HG03135 (cell line): ENCODE measurements at regions not wholly inside any gene's neighbourhood (a gene's known extent, or its start where the extent isn't known, plus 50 kb on each side); places are given as distances from the start of the nearest gene placed in this dataset.
"Not testable (repeated sequence)": the region's sequence is repeated elsewhere in the genome, so short reads cannot be mapped to it uniquely, and the experiment has no call there.

Experiments
- ATAC-seq: cut with Tn5 transposase; IDR thresholded peaks from one replicate; pipeline ENCODE4 v1.9.1; 2021; ENCODE audit warnings: mild to moderate bottlenecking, moderate library complexity; ENCODE audit not compliant: unreplicated experiment

DNA sequence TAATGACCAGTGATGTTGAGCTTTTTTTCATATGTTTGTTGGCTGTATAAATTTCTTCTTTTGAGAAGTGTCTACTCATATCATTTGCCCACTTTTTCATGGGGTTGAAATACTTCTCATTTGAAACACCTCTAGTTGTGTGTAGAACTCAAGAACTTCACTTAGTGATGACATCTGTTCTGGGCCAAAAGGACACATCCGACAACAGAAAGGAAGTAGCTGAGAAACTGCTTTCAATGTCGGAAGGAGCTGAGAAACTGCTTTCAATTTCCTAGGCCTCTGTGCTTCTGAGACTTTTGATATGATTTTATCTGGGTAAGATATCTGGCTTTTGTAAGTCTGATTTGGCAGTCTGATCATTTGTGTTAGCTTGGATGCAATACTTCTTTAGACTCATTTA, 635.3 kb downstream of the TMTC2 start:
- ATAC-seq: no peak

DNA sequence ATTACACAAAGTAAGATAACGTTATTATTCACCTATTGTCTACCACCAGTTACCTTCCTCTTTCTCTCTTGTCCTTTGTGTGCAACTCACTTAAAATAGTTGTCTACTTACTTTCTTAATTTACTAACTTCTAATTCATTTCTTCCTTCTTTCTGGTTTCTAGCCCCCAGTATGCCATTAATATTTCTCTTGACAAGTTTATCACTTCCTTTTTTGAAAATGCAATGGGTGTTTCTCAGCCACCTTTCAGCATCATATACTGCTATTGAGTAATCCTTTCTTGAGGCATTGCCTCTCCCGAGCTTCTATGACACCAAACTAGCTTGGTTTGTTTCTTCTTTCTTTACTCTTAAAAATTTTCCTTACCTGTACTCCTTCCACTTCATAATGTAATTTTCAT, 633.6 kb downstream of the TMTC2 start:
- no peak for ATAC-seq

DNA sequence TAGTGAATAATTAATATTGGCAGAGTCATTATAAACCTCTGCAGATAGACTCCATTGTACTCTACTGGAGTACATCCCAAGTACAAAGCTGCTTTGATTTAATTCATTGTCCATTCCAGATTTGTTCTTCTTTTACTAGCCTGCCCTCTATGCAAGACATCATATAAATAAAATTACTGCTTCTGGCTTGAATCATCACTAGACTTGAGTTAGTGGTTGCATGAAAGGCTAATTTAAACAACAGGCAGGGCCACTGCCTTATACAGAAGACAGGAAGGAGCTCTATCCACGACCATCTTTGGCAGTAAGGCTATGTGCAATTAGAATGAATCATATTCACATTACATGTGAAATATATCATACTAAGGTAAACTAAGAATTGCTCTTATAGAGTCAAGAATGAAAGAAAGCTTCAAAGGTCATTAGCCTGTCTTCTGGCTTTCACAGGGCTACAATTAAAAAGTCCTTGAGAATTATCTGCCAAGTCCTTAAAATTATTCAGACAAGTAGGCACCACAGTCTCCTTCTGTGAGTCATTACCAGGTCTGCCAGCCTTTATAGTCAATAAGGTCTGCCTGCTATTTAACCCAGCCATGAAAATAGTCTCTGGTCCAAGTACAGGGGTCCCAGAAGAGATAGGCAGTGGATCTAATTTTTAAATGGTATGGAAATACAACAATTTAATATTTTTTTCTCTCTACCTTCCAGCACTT, 631.8 kb downstream of the TMTC2 start:
- ATAC-seq: no peak

DNA sequence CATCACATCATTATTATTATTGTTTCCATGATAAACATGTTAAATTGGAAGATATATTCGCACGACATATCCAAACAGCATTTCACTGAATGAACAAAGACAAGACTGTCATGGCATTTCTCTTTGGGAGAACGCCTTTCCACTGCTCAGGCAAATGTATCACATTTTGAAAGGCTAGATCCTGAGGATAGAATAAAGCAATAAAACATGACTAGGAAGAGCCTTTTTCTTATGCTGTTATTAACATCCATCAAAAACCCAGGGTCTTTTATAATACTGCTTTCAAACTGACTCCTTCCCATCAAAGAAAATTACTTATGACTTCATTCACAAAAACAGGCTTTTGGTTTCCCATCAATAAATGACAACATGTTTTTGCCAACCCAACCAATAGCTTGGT, 630.9 kb downstream of the TMTC2 start:
- ATAC-seq: no peak

GRCh38 chr12:83313827-83314226, 627.1 kb downstream of the TMTC2 start:
- ATAC-seq: no peak

- no peak for ATAC-seq
Observed at GRCh38 chr12:83313322-83313721, 626.6 kb downstream of the TMTC2 start.

- no peak for ATAC-seq
Observed at GRCh38 chr12:83276904-83277303, 590.2 kb downstream of the TMTC2 start.

- no peak for ATAC-seq
Observed at GRCh38 chr12:83271201-83271600, 584.5 kb downstream of the TMTC2 start.

DNA sequence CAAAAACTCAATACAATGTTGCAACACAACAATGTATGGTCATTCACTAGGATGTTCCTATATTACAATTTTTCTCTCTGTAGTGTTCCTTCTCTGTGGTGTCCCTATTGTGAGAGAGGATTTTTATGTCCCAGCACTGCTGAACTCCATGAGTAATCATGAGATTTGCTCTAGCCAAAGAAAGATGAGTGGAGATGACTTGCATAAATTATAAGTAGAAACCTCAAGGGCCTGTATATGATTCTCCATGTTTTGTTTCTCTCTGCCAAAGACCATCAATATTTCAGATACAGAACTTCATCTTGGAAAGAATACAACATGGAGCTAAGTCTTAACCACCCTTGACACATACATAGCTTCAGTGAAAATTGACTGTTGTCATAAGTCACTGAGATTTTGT, 579.1 kb downstream of the TMTC2 start:
- no peak for ATAC-seq

DNA sequence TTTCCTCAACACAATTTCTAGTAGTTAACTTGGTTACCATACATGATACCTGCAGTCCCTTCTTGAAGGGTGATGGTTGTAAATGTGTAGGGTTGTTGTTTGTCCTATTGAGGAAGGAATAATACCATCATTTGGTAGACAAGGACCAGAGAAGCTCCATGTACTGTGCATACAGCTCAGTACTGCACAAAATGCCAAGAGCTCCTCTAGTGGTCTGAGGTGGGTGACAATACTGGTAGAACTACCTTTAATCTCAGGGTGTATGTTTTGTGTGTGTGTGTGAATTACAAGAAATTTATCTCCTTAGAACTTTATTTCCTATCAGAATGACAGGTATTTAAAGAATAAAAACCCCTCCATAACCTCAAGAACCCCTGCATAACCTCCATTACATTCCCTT, 575.3 kb downstream of the TMTC2 start:
- ATAC-seq: no peak

DNA sequence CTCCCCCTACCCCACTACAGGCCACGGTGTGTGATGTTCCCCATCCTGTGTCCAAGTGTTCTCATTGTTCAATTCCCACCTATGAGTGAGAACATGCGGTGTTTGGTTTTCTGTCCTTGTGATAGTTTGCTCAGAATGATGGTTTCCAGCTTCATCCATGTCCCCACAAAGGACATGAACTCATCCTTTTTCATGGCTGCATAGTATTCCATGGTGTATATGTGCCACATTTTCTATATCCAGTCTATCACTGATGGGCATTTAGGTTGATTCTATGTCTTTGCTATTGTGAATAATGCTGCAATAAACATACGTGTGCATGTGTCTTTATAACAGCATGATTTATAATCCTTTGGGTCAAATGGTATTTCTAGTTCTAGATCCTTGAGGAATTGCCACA, 573.4 kb downstream of the TMTC2 start:
- ATAC-seq: not testable (repeated sequence)

DNA sequence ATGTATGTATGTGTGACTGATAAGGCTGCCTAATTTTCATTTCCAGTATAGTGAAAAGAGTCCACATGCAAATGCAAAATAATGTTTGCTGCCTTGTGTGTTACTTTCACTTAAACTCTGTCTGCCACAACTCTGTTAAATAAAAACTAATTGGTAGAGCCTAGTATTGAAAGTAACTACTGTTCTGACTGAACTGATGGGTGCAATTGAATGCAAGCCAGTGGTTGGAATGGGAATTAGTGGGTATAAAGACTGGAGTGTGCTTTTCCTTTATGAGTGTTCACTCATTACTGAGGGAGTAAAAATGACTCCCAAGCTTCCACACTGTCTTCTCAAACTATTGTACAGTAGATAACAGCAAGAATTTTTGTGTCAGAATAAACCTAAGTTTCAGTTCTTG, 571.0 kb downstream of the TMTC2 start:
- ATAC-seq: no peak

DNA sequence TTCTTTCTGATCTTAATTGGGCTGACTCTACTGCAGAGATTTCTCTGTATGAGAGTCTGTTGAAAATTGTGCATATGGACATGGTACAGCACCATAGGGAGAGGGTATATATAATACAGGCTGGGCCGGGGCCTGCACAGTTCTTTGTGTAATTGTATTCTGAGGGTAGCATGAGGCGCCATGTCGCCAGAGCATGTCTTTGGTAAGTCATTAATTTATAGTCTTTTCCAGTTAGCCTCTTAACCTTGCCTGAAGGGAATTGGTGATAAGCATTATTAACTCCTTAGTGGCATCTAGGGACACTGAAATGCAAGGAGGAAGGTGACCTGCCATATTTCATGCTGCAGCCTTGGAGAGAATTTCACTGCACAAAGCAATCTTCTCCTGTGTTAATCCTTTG, 569.9 kb downstream of the TMTC2 start:
- no peak for ATAC-seq

DNA sequence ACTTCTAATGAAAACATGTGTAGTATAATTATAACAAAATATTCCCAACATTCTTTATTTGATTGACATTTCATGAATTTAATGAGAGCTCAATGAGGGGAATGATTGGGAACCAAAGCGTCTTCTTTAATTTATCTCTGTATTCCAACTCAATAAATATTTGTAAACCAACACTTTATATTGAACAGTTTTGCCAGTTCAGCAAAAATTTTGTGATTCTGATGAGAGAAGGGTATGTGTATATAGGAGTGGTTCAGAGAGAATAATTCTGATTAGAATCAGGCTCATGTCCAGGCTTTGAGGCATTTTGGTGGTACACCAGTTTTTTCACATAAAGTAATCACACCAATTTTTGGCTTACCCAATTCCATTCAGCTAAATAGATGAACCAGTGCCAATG, 564.2 kb downstream of the TMTC2 start:
- no peak for ATAC-seq

- ATAC-seq: no peak
Observed at GRCh38 chr12:83245156-83245555, 558.5 kb downstream of the TMTC2 start.

GRCh38 chr12:83244001-83244400, 557.3 kb downstream of the TMTC2 start:
- ATAC-seq: no peak

DNA sequence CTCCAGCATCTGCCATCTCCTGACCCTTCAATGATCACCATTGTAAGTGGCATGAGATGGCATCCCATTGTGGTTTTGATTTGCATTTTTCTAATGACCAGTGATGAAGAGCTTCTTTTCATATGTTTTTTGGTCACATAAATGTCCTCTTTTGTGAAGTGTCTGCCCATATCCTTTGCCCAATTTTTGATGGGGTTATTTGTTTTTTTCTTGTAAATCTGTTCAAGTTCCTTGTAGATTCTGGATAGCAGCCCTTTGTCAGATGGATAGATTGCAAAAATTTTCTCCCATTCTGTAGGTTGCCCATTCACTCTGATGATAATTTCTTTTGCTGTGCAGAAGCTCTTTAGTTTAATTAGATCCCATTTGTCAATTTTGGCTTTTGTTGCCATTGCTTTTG, 547.3 kb downstream of the TMTC2 start:
- not testable (repeated sequence) for ATAC-seq

DNA sequence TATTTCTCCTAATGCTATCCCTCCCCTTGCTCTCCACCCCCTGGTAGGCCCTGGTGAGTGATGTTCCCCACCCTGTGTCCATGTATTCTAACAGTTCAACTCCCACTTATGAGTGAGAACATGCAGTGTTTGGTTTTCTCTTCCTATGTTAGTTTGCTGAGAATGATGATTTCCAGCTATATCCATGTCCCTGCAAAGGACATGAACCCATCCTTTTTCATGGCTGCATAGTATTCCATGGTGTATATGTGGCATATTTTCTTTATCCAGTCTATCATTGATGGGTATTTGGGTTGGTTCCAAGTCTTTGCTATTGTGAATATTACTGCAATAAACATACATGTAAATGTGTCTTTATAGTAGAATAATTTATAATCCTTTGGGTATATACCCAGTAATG, 540.3 kb downstream of the TMTC2 start:
- ATAC-seq: not testable (repeated sequence)

GRCh38 chr12:83225806-83226205, 539.1 kb downstream of the TMTC2 start:
- ATAC-seq: no peak

DNA sequence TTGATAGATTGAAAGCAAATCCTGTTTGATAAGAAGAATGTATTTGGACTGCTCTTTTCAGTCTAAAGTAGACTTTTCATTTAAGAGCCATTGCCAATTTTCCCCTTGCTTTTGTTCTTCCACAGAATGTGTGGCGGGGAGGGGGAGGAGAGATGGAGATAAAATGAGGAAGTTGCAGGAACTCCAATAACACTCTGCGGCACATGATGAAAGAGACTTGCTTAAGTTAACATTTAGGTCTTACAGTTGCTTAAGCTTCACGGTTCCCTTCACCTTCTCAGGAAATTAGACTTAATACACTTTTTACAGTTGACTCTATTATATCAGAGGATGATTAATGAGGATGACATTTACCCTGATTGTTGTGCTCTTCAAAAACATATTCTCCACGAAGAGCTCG, 537.3 kb downstream of the TMTC2 start:
- ATAC-seq: no peak

DNA sequence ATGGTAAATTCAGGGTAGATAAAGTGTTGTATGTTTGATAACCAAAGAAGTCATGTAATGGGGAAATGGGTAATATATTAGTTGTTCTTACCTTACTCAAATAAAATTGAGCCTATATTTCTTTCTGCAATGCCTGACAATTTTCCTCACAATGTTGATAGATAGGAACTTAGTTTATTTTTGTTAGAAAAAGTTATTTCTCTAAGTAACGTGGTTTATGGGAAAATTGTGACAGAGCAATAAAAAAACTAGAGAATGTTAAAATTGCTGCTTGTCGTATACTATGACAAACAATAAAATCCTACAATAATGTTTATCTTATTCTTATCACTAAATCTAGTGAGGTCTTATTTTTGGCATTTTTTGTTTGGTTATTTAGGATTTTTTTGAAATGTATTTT, 534.1 kb downstream of the TMTC2 start:
- ATAC-seq: no peak

- no peak for ATAC-seq
Observed at GRCh38 chr12:83216230-83216629, 529.5 kb downstream of the TMTC2 start.

DNA sequence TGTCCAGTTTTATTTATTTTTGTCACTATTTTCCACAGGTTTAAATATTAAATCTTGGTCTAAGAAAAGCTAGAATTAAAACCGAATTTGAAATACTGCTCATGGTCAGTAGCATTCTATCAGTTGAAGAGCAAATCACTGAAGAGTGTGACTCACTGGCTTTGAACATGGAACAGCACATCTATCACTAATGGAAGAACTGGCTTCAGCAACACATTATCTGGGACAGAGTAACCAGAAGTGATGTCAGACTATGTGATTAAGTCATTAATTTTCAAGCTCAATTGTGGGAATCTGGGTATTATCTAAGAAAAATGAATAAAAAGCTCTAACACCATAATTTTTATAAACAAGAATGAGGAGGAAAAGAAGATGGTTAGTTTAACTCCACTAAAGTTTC, 527.5 kb downstream of the TMTC2 start:
- no peak for ATAC-seq
